Endothelial cell of umbilical vein (primary cell): ENCODE measurements at regions not wholly inside any gene's neighbourhood (a gene's known extent, or its start where the extent isn't known, plus 50 kb on each side); places are given as distances from the start of the nearest gene placed in this dataset.

Experiments
- BruUV-seq: library from RNA; stranded (reverse); fragments of 400-500 nt; replicated peaks from 2 replicates; lab custom pipeline; 2021; lab: Mats Ljungman, UMichigan
- CTCF ChIA-PET: fragments of 300-600, 350-600 bp; sonication (Branson Sonifier 250); formaldehyde crosslinking; loops from one replicate; lab custom pipeline; 2021; ENCODE audit warnings: antibody characterized with exemption, inconsistent platforms; lab: Charles Lee
- POLR2A ChIA-PET: fragments of 300-600, 350-600 bp; sonication (Branson Sonifier 250); formaldehyde crosslinking; loops from one replicate; lab custom pipeline; 2021; ENCODE audit warnings: antibody characterized with exemption, inconsistent platforms; lab: Charles Lee
- DNase-seq: peaks from one replicate; pipeline ENCODE4 v3.0.0-alpha.2; 2011; ENCODE audit warnings: low read depth, low spot score
- FAIRE-seq: peaks from 2 replicates; lab custom pipeline; 2011; peaks lifted over from hg19 to GRCh38; lab: Jason Lieb, UNC
- H2AFZ ChIP-seq: 2 replicates; pipeline ENCODE4 v1.6.0; 2012; ENCODE audit warnings: low read depth, low read length, control low read depth, inconsistent platforms
- H3K27ac ChIP-seq: 2 replicates; pipeline ENCODE4 v1.5.1; 2011; ENCODE audit warnings: low read depth, mild to moderate bottlenecking, control low read depth, low read length, moderate library complexity; ENCODE audit not compliant: insufficient read depth
- H3K27me3 ChIP-seq, 2 experiments: 2 replicates each; pipeline versions ENCODE4 v1.6.0 to v1.6.1; 2011; ENCODE audit warnings: low read length in 2 of 2, mixed read lengths in 1 of 2; ENCODE audit not compliant: control insufficient read depth in 2 of 2, insufficient read depth in 2 of 2
- H3K36me3 ChIP-seq, 2 experiments: 2 replicates in 1 of 2; 3 replicates in 1 of 2; pipeline ENCODE4 v1.5.1; 2011; ENCODE audit warnings: low read length in 2 of 2, mild to moderate bottlenecking in 1 of 2, moderate library complexity in 1 of 2; ENCODE audit not compliant: control insufficient read depth in 2 of 2, insufficient read depth in 2 of 2; ENCODE audit errors: extremely low read depth in 1 of 2
- H3K4me1 ChIP-seq: 3 replicates; pipeline ENCODE4 v1.5.1; 2011; ENCODE audit warnings: mild to moderate bottlenecking, low read length; ENCODE audit not compliant: control insufficient read depth, insufficient read depth; ENCODE audit errors: extremely low read depth
- H3K4me2 ChIP-seq: 2 replicates; pipeline ENCODE4 v1.6.1; 2011; ENCODE audit warnings: low read length, control low read depth, mixed read lengths; ENCODE audit not compliant: insufficient read depth
- H3K4me3 ChIP-seq, 3 experiments: fragments of 200-600 bp in 1 of 3; sonication (generic), shearing (Covaris generic) in 1 of 3; replicated peaks in 1 of 3; 2 replicates each; pipeline ENCODE4 v1.5.1; 2011 to 2016; ENCODE audit warnings: control low read depth in 3 of 3, low read length in 3 of 3, mild to moderate bottlenecking in 2 of 3, inconsistent platforms in 1 of 3, low read depth in 1 of 3, moderate library complexity in 1 of 3; ENCODE audit not compliant: insufficient read depth in 1 of 3
- H3K79me2 ChIP-seq: 2 replicates; pipeline ENCODE4 v1.6.0; 2012; ENCODE audit warnings: low read length, inconsistent platforms; ENCODE audit not compliant: control insufficient read depth, insufficient read depth
- H3K9ac ChIP-seq: replicated peaks from 2 replicates; pipeline ENCODE3; 2011; ENCODE audit warnings: low read length, control low read depth; ENCODE audit not compliant: insufficient read depth; ENCODE audit errors: extremely low read depth
- H3K9me1 ChIP-seq: replicated peaks from 3 replicates; pipeline ENCODE4 v1.6.0; 2011; ENCODE audit warnings: mild to moderate bottlenecking, low read length; ENCODE audit not compliant: control insufficient read depth, insufficient read depth; ENCODE audit errors: extremely low read depth
- H3K9me3 ChIP-seq: replicated peaks from 2 replicates; pipeline ENCODE4 v1.5.1; 2012; ENCODE audit warnings: low read length, inconsistent platforms; ENCODE audit not compliant: control insufficient read depth, insufficient read depth
- H4K20me1 ChIP-seq: replicated peaks from 2 replicates; pipeline ENCODE3; 2011; ENCODE audit warnings: mild to moderate bottlenecking, low read length; ENCODE audit not compliant: control insufficient read depth, insufficient read depth; ENCODE audit errors: extremely low read depth
- CTCF ChIP-seq, 2 donors: IDR thresholded peaks; 1 replicate in 1 of 2; 2 replicates in 1 of 2; pipeline ENCODE4 v1.5.1; 2011; ENCODE audit warnings: low read length in 2 of 2, mild to moderate bottlenecking in 2 of 2, moderate library complexity in 2 of 2, control low read depth in 1 of 2, inconsistent platforms in 1 of 2, low read depth in 1 of 2; ENCODE audit not compliant: insufficient read depth in 1 of 2; ENCODE audit errors: extremely low read depth in 1 of 2
- EZH2 ChIP-seq: IDR thresholded peaks from 2 replicates; pipeline ENCODE4 v1.6.1; 2012; ENCODE audit warnings: borderline replicate concordance, low read depth, mild to moderate bottlenecking, moderate library complexity, low read length, inconsistent platforms; ENCODE audit not compliant: severe bottlenecking
- FOS ChIP-seq: IDR thresholded peaks from 2 replicates; pipeline ENCODE4 v1.6.1; 2011; ENCODE audit warnings: mild to moderate bottlenecking, low read length, moderate library complexity, borderline replicate concordance; ENCODE audit not compliant: insufficient read depth
- GATA2 ChIP-seq: IDR thresholded peaks from 2 replicates; pipeline ENCODE4 v1.7.0; 2011; ENCODE audit warnings: low read depth, mild to moderate bottlenecking, moderate library complexity, mixed read lengths, low read length; ENCODE audit not compliant: insufficient read length, insufficient read depth
- JUN ChIP-seq: IDR thresholded peaks from 2 replicates; pipeline ENCODE4 v1.6.1; 2011; ENCODE audit warnings: borderline replicate concordance, low read depth; ENCODE audit not compliant: insufficient read length, insufficient read depth
- MAX ChIP-seq: IDR thresholded peaks from 2 replicates; pipeline ENCODE4 v1.6.1; 2011; ENCODE audit not compliant: insufficient read depth, insufficient read length
- MYC ChIP-seq: IDR thresholded peaks from one replicate; pipeline ENCODE4 v1.6.1; 2011; ENCODE audit warnings: mild to moderate bottlenecking, low read depth, low read length
- POLR2A ChIP-seq: IDR thresholded peaks from 2 replicates; pipeline ENCODE4 v1.6.1; 2012; ENCODE audit warnings: low read depth, mild to moderate bottlenecking, control low read depth, low read length
- POLR2AphosphoS5 ChIP-seq: IDR thresholded peaks from 2 replicates; pipeline ENCODE4 v1.6.1; 2012; ENCODE audit warnings: low read depth, mild to moderate bottlenecking, control low read depth, low read length, moderate library complexity; ENCODE audit not compliant: insufficient read depth
- dilution Hi-C: fragments of 300-500 bp; cut with MboI; formaldehyde crosslinking; loops from one replicate; pipeline ENCODE4 v1.15.0; 2019; ENCODE audit warnings: low sequenced_read_pairs; ENCODE audit not compliant: extremely low pct_ligation_motif_present
- intact Hi-C: fragments of 100-400 bp; cut with micrococcal nuclease; formaldehyde crosslinking; loops from one replicate; pipeline ENCODE4 v1.10.0; 2022

DNA sequence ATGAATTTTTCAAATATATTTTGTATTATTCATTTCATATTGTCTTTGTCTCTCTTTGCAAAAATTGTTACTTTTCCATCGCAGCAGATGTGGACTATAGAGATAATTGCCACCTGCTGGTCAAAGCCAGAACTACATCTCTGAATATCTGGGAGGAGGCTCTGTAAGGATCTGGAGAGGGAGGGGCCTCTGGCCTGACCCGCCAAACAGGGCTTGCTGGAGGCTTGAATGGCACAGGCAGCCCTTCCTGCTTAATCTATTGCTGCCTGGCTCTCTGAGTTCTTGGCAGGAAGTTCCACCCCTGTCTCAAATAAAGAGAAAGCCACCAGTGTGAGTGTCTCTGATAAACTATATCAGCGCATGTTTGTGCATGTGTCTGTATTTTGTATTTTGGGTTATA, 132.4 kb downstream of the ZMAT1 start:
- no peaks in the 10 kb centered on the region for H3K9me1 ChIP-seq
- H3K36me3 ChIP-seq, result no peaks in the 10 kb centered on the region
- DNase-seq, result peak; percentile 88
- dilution Hi-C loops, result no loop called here
- H3K4me3 ChIP-seq, result peak overlapping the region in 1 of 3 experiments; percentile 26
- H4K20me1 ChIP-seq, result no peaks in the 10 kb centered on the region
- CTCF ChIA-PET, result no interaction called here
- no TSS peak for BruUV-seq
- H3K79me2 ChIP-seq, result no peaks in the 10 kb centered on the region
- no peak for TF ChIP-seq JUN
- TF ChIP-seq CTCF (IDR thresholded peaks at IDR 0.05; ENCODE audit: extremely low read depth in 1 of 2, insufficient read depth in 1 of 2, low read depth in 1 of 2, low read length in 2 of 2), result peak; percentile 40 to 52
- H3K27ac ChIP-seq, result no peak overlapping the region
- H3K4me1 ChIP-seq, result peaks cover 3% of the 10 kb centered on the region
- H2AFZ ChIP-seq, result no peak overlapping the region
- intact Hi-C loops, result loop anchor here (1.0 to 10.0 kb wide), 5 partner anchors 37 to 384 kb away; partner anchors contain the start of gene ZMAT1
- peak overlapping the region; percentile 40 for H3K4me2 ChIP-seq
- FAIRE-seq, result peak; percentile 99
- POLR2A ChIA-PET, result no interaction called here
- H3K9ac ChIP-seq, result no peak overlapping the region
- no peaks in the 10 kb centered on the region for H3K9me3 ChIP-seq
- no peaks in the 10 kb centered on the region for H3K27me3 ChIP-seq

DNA sequence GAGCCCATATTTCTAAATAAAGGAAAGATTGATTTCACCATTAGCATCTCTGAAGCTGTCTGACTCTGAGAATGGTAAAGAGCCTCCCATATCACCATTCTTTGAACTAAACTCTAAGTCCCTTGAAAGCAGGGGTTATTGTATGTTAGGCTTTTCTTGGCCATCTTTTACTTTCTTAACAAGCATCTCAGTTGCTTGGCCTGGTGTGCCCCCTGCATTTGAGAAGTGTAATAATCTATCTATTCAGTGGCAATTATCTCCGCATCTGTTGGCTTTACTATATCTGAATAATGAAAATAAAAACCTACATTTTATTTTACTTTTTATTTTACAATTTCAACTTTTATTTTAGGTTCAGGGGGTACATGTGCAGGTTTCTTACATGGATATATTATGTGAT, 128.3 kb upstream of the ARMCX2 start:
- H3K9me3 ChIP-seq, result no peaks in the 10 kb centered on the region
- CTCF ChIA-PET, result no interaction called here
- H3K4me1 ChIP-seq, result no peaks in the 10 kb centered on the region
- no peaks in the 10 kb centered on the region for H3K79me2 ChIP-seq
- no peaks in the 10 kb centered on the region for H4K20me1 ChIP-seq
- H3K27ac ChIP-seq, result no peak overlapping the region
- H3K36me3 ChIP-seq, result no peaks in the 10 kb centered on the region
- H2AFZ ChIP-seq, result no peak overlapping the region
- H3K9me1 ChIP-seq, result no peaks in the 10 kb centered on the region
- no peak overlapping the region for H3K4me3 ChIP-seq
- POLR2A ChIA-PET, result no interaction called here
- H3K9ac ChIP-seq, result no peak overlapping the region
- DNase-seq, result no peak
- no peaks in the 10 kb centered on the region for H3K27me3 ChIP-seq
- no peak for TF ChIP-seq POLR2A
- TF ChIP-seq FOS, result no peak
- no peak for TF ChIP-seq MYC
- TF ChIP-seq GATA2, result no peak
- TF ChIP-seq CTCF (IDR thresholded peaks at IDR 0.05; ENCODE audit: extremely low read depth in 1 of 2, insufficient read depth in 1 of 2, low read depth in 1 of 2, low read length in 2 of 2), result no peak
- TF ChIP-seq JUN, result no peak
- no peak for TF ChIP-seq EZH2
- no peak for TF ChIP-seq MAX
- no peak for TF ChIP-seq POLR2AphosphoS5
- no peak for FAIRE-seq
- dilution Hi-C loops (no loop called here), intact Hi-C loops (no loop called here)
- BruUV-seq, result no TSS peak
- H3K4me2 ChIP-seq, result no peak overlapping the region
